ENCODE measurements at regions not wholly inside any gene's neighbourhood (a gene's known extent, or its start where the extent isn't known, plus 50 kb on each side); places are given as distances from the start of the nearest gene placed in this dataset.

DNA sequence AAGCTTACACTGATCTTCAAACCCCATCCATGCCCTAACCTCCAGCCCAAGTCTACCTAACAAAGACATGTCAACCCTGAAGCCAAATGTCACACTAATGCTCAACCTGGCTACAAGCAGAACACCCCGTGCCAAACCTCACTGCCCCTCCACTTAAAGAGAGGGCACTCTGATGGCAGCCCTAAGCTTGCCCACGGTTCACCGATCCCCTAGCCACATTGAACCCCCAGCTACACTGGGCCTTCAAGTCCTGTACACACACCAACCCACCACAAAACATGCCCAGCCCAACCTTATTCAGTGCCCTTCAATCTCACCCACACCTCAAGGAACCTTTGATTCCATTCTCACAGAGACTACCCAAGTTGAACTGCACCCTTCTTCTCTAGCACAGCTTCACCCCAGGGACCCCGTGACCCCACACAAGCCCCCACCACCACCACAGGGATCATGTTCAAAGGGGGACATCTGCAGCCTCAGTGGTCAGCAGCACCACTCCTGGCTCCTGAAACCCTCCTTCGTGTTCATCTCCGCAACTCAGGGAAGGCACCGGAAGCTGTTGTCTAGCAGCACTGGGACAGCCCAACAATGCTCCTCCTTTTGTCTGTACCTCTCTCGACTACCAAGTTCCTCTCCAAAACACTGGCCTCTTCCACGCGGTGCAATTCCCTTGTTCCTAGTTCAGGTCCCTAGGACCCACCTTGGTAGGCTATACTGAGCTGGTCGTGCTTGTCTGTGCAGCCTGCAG, 218.8 kb downstream of the CYP26B1 start:
- DNase-seq (no peak), ATAC-seq (no peak), FAIRE-seq (no peak)
- Histone ChIP-seq H3K27ac (no peak overlapping the region), H3K36me3 (no peaks in the 10 kb centered on the region), H3K27me3 (no peaks in the 10 kb centered on the region), H3K4me1 (no peaks in the 10 kb centered on the region), H3K4me3 (no peak overlapping the region), H3K9me3 (no peaks in the 10 kb centered on the region)
- intact Hi-C loops (cut with DNase I), result loop anchor here in 2 of 3 donors (5.0 to 10.0 kb wide), 4 partner anchors 216 to 816 kb away; partner anchors contain the start of gene CYP26B1 (in 2 of the 2)
- TF ChIP-seq CTCF (IDR thresholded peaks at IDR 0.05), result no peak
- WGBS, 2 donors, result 86 to 91% methylated on average over 11 of the region's 11 CpGs

- 86 to 90% methylated on average over 10 of the region's 10 CpGs for WGBS, 2 donors
- no peak for FAIRE-seq
- H3K36me3 ChIP-seq, result no peaks in the 10 kb centered on the region
- no peak overlapping the region for H3K4me3 ChIP-seq
- ATAC-seq, result no peak
- no peaks in the 10 kb centered on the region for H3K9me3 ChIP-seq
- TF ChIP-seq CTCF (IDR thresholded peaks at IDR 0.05), result no peak
- no peaks in the 10 kb centered on the region for H3K4me1 ChIP-seq
- no peak overlapping the region for H3K27ac ChIP-seq
- H3K27me3 ChIP-seq, result no peaks in the 10 kb centered on the region
- intact Hi-C loops (cut with DNase I), result loop anchor here in 2 of 3 donors (5.0 to 10.0 kb wide), 4 partner anchors 217 to 817 kb away; partner anchors contain the start of gene CYP26B1 (in 2 of the 2)
- peak in 1 of 6 donors; percentile 3 for DNase-seq
Observed at GRCh38 chr2:71927757-71928715, 219.6 kb downstream of the CYP26B1 start.

GRCh38 chr2:71926876-71927756, 220.5 kb downstream of the CYP26B1 start:
- DNase-seq (no peak), FAIRE-seq (no peak)

More at GRCh38 chr2:71926876-71927756, 220.5 kb downstream of the CYP26B1 start:
- H3K4me1 ChIP-seq, result no peaks in the 10 kb centered on the region
- H3K9me3 ChIP-seq, result no peaks in the 10 kb centered on the region
- WGBS, 2 donors, result 80 to 86% methylated on average over 16 of the region's 16 CpGs
- H3K27me3 ChIP-seq, result no peaks in the 10 kb centered on the region
- no peak for TF ChIP-seq CTCF (IDR thresholded peaks at IDR 0.05)
- H3K4me3 ChIP-seq, result no peak overlapping the region
- intact Hi-C loops (cut with DNase I), result loop anchor here in 2 of 3 donors (5.0 to 10.0 kb wide), 4 partner anchors 218 to 818 kb away; partner anchors contain the start of gene CYP26B1 (in 2 of the 2)
- no peak overlapping the region for H3K27ac ChIP-seq
- no peak for ATAC-seq
- no peaks in the 10 kb centered on the region for H3K36me3 ChIP-seq
